ENCODE measurements at regions not wholly inside any gene's neighbourhood (a gene's known extent, or its start where the extent isn't known, plus 50 kb on each side); places are given as distances from the start of the nearest gene placed in this dataset.

DNA sequence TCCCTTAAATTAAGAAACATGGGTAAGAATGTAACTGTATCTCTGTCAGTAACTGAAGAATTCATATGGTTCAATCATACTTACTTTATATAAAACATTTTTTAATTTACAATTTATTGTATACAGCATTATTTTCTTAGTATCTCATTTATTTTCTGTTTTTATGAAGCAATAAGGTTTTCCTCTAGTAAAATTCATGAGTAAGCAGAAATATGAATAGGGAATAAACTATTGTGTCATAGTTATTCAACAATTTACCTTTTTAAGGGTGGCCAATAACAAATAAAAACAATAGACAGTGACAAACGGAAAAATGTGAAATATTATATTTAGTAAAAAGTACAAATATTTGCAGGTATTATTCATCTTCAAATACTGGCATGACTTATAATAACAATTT is 624.4 kb downstream of the TECRL start:
- BruUV-seq (replicated peaks) = no TSS peak
- H4K20me1 ChIP-seq (ENCODE audit: insufficient read depth, low read length) = no peaks in the 10 kb centered on the region
- no peaks in the 10 kb centered on the region for H3K36me3 ChIP-seq (ENCODE audit: control insufficient read depth, insufficient read depth, low read length)
- in situ Hi-C loops (cut with MboI; ENCODE audit: low sequenced_read_pairs) = no loop called here
- no peaks in the 10 kb centered on the region for H3K27me3 ChIP-seq (ENCODE audit: control insufficient read depth, insufficient read depth, low read length)
- H4K8ac ChIP-seq (ENCODE audit: low read depth in 2 of 2, low read length in 2 of 2) = no peak overlapping the region
- H3K23ac ChIP-seq (ENCODE audit: low read depth, low read length) = no peak overlapping the region
- no peak for DNase-seq
- no peak overlapping the region for H2BK120ac ChIP-seq (ENCODE audit: low read depth, low read length)
- H2BK20ac ChIP-seq (ENCODE audit: low read depth, low read length) = no peak overlapping the region
- H2AFZ ChIP-seq (replicated peaks; ENCODE audit: low read length, poor library complexity) = no peak overlapping the region
- no peak overlapping the region for H3K4ac ChIP-seq (ENCODE audit: low read depth, low read length)
- no peak overlapping the region for H3K4me2 ChIP-seq (ENCODE audit: low read depth, low read length)
- no peak overlapping the region for H4K5ac ChIP-seq (ENCODE audit: low read depth, low read length)
- TF ChIP-seq FOS (IDR thresholded peaks at IDR 0.05; ENCODE audit: low read depth, low read length) (no peak), MAZ (IDR thresholded peaks at IDR 0.05; ENCODE audit: borderline replicate concordance, low read depth, low read length) (no peak), CTCF (conservative IDR thresholded peaks at IDR 0.05; ENCODE audit: low read depth, low read length) (no peak), BHLHE40 (IDR thresholded peaks at IDR 0.05; ENCODE audit: low read depth, low read length) (no peak), MAFK (IDR thresholded peaks at IDR 0.05; ENCODE audit: low read depth, low read length) (peak; percentile 44)
- TF ChIP-seq, protein P1, sequence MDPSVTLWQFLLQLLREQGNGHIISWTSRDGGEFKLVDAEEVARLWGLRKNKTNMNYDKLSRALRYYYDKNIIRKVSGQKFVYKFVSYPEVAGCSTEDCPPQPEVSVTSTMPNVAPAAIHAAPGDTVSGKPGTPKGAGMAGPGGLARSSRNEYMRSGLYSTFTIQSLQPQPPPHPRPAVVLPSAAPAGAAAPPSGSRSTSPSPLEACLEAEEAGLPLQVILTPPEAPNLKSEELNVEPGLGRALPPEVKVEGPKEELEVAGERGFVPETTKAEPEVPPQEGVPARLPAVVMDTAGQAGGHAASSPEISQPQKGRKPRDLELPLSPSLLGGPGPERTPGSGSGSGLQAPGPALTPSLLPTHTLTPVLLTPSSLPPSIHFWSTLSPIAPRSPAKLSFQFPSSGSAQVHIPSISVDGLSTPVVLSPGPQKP (IDR thresholded peaks at IDR 0.05; ENCODE audit: borderline replicate concordance, low read depth, low read length) = no peak
- H3K4me3 ChIP-seq (ENCODE audit: insufficient read depth, low read depth, low read length) = no peak overlapping the region
- CTCF ChIA-PET = no interaction called here
- intact Hi-C loops (cut with micrococcal nuclease) = no loop called here
- H3K18ac ChIP-seq (ENCODE audit: low read depth, low read length) = no peak overlapping the region
- no peaks in the 10 kb centered on the region for H3K4me1 ChIP-seq (ENCODE audit: control insufficient read depth, insufficient read depth, low read length)
- no peak overlapping the region for H4K91ac ChIP-seq (ENCODE audit: insufficient read depth, low read depth, low read length)
- no peak overlapping the region for H3K56ac ChIP-seq (ENCODE audit: extremely low read depth, insufficient read depth, low read length)
- no peak overlapping the region for H2BK5ac ChIP-seq (ENCODE audit: low read depth, low read length, poor library complexity, severe bottlenecking)
- POLR2A ChIA-PET (ENCODE audit: unreplicated experiment) = no interaction called here
- no peak overlapping the region for H2AK5ac ChIP-seq (ENCODE audit: low read depth, low read length)
- H3K9ac ChIP-seq (ENCODE audit: low read depth, low read length) = no peak overlapping the region
- H3K14ac ChIP-seq (replicated peaks; ENCODE audit: low read depth, low read length) = no peak overlapping the region
- dilution Hi-C loops (cut with HindIII; ENCODE audit: low sequenced_read_pairs, unreplicated experiment) = no loop called here
- H2AK9ac ChIP-seq (replicated peaks; ENCODE audit: low read depth, low read length, poor library complexity) = no peak overlapping the region
- no peak overlapping the region for H2BK15ac ChIP-seq (ENCODE audit: low read depth, low read length)
- no peak for ATAC-seq (ENCODE audit: low read depth)
- no CpG with 5 or more reads among the region's 1 CpG for WGBS, 2 experiments (ENCODE audit: extremely low coverage in 2 of 2, insufficient read length in 1 of 2)
- no peaks in the 10 kb centered on the region for H3K9me1 ChIP-seq (ENCODE audit: insufficient read depth, low read length)
- H3K27ac ChIP-seq (ENCODE audit: insufficient read depth, low read length) = no peak overlapping the region
- 0 out of 2 replicates have a peak, but pooled peaks cover 2% of the 10 kb centered on the region for H3K9me3 ChIP-seq (ENCODE audit: control insufficient read depth, insufficient read depth, low read length)
- H3K79me1 ChIP-seq (ENCODE audit: low read depth in 1 of 2, low read length in 2 of 2) = no peaks in the 10 kb centered on the region

Data from IMR-90 (cell line).